A172 (cell line): ENCODE measurements at regions not wholly inside any gene's neighbourhood (a gene's known extent, or its start where the extent isn't known, plus 50 kb on each side); places are given as distances from the start of the nearest gene placed in this dataset.

Experiments used
- DNase-seq: peaks from one replicate; pipeline ENCODE4 v3.0.0-alpha.2; 2015; ENCODE audit warnings: low spot score

DNA sequence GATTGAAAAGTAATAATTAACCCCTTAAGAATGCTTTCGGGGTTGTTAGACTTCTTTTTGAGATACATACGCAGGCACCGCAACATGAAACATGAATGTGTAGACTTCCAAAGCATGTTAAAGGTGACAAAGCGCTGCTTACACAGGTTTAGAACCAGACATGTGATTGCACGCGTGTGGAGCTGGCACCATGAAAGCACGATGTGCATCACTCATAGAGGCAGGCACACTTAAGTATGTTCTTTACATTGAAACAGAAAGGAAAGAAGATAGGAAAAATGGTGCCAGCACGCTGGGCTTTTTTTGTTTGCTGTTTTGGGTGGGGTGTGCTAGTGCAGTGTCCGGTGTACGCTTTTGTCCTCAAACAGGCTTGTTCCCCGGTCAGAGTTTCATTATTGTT, 83.6 kb upstream of the PPARA start:
- peak; percentile 47 for DNase-seq

DNA sequence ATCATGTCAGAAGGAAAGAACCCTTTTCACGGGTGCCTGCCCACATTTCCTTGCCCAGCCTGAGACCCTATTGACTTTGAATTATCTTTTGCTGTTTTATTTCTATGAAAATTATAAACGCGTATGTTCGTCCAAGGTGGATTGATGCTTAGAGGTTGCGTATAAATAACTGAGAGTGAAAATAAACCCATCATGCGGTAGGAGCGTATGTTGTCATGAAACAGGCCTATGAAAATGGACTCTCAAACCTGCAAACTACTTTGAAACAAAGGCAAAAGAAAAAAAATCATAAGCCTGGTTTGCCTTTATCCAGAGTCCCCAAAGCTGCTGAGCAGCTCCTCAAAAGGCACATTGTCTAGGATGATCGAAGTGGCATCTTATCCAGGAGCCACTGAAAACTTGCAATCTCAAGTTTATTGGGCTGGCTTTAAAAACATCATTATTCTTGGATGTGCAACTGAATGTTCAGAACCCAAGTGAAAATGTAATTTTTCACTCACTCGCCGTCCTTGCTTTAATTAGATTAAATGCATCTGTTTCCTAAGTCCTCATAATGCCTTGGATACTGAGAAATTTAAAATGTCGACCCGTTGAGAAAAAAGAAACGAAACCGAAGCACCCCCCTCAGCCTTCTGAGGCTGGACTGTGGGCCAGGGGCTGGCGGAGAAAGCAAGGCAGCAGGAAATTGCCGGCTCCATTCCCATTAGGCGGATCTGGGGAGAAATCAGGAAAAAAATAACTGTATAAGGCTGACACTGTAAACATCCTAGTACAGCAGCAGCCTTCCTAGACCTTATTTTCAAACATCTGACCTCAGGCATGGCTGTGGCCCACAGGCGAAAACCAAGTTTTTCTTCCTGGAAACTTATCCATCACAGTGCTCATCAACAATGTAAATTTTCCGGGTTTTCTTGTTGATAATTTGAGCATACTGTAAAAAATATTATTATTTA, 82.9 kb upstream of the PPARA start:
- DNase-seq, result peak; percentile 29

DNA sequence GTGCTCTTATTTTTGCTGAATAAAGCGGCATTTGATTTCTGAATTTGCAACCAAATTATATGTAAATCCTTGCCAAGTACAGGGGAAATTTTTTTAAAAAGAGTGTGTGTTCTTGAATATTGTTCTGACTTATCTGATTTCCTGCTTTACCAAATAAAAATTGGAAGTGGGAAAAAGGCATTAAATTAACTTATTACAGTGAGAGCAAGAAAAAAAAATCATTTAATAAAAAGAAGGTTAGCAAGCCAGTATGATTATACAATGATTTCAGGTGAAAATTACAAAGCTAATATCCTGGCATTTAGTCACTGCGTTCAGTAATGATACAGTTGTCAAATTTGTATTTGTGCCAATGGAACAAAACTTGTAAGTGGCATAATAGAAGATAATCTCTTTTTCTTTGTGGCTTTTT, 82.1 kb upstream of the PPARA start:
- peak; percentile 6 for DNase-seq

DNA sequence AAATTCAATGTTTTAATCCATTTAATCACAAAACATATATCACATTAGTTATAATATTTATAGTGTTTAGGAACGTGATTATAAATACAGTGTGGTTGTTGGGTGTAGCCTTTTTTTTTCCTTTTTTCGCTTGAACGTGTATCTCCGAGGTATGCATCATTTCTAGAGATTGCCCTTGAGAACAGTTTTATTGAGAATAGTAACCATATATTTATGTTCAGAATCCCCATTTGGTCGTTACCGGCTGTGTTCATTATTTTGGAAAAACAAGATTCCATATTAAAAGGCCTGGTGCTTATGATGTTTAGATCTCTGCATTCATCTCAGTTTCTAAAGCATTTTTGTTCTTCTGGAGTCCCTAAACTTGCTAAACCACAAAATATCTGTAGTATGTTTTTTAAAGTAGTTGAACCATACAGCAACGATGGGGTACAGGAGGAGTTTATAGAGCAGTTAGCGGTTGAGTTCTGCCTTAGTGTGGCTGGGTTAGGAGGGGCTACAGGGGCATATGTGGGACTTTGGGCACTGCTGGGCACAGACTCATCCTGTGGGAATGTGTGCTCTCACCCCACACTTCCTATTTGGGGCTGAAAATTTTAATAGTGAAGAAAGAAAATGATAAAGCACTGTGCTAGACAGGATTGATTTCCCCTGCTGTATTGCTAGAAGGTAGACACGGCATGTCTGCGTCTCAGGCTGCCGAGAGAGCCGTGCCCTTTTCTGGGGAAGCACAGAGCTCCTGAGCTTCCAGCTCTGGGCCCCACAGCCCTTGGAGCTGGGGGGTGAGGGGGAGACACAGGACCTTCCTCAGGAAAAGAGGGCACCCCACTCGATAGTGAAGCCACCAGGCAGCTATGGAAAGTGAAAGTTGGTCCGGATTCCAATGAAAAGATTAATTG, 81.5 kb upstream of the PPARA start:
- peak; percentile 54 for DNase-seq

GRCh38 chr22:46069521-46070214, 80.7 kb upstream of the PPARA start:
- peak; percentile 86 for DNase-seq

- DNase-seq, result no peak
Observed at GRCh38 chr22:46070215-46070802, 80.0 kb upstream of the PPARA start.

DNA sequence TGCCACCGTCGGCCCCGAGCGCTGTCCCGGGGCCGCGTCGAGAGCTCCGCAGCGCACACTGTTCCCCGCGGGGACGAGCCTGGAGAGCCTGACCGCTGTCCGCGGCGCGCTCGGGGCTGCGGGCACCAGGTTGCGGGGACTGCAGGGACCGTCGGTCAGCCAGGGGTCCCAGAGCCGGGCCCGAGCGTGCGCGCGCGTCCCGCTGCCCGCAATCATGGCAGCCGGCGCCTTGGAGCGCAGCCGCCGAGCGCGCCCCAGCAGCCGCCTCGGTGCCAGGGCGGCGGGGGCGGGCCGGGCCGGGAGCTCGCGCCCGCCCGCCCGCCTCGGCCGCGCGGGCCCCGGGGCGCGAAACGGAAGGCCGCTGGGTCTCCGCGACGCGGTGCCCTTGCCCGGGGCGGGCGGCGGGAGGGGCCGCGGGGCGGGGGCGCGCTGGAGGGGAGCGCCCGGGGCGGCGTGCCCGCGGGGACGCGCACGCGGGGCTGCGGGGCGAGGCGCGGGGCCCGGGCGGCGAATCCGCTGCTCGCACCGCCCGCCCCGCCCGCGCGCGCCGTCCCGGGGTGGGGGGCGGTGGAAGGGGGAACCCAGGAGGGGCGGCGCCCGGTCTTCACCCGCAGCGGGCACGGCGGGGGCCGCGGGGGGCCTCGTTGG, 79.4 kb upstream of the PPARA start:
- no peak for DNase-seq

DNA sequence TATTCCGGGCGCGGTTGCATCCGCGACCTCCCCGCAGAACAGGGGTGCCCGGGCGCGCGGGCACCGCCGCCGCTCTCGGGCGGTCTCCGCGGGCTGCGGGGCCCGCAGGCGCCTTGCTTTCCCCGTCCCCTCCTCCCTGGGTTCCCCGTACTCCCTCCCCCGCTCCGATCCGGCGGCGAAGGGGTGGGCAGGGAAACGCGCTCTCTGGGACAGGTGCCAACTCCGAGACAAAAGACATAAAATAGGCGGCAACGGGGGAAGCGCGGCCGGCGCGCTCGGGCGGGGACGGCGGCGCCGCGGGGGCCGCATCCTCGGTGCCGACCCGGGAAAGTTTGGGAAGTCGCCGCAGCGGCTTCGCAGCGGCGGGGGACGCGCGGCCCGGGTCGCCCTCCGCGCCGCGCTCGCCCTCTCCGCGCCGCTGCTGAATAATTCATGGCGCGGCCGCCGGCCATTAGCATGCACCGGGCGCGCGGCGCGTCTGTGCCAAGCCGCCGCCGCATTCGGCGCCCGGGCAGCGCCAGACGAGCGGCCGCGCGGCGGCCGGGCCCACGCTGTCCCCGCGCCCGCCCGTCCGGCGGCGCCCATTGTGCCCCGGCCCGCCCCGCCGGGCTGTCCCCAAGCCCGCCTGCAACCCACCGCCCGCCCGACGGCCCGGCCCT, 78.7 kb upstream of the PPARA start:
- DNase-seq, result peak; percentile 59

DNA sequence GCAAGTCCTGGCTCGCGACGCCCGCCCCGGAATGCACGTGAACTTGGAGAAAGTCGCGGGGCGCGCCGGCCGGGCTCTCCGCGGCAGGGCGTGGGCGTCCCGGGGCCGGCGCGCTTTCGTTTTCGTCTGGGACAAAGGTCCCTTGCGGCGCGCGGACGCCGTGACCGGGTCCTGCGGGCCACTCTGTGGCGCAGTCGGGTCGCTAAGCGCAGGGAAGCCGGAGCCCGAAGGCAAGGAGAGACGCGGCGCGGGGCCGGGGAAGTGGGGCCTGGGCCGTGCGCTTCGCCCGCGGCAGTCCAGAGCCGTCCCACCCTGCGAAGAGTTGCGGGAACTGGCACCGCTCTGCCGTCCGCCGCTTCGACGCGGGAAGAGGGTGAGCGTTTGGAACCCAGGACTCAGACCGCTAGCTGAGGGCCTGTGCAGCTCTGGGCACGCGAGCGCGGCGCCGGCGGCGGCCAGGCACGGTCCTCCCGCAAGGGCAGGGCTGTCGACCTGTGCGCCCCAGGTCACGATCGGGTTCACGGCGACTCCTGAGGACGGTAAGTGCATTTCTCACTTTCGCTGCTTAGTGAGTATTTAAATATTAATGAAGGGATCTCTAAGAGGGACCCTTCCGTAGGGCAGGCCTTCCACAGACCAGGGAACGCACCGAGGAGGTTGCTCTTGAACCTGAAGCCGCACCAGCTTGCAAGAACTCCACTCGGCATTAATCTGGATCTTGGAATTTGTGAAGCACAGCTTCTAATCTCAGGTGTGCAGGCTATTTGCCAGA, 78.0 kb upstream of the PPARA start:
- DNase-seq, result no peak

DNA sequence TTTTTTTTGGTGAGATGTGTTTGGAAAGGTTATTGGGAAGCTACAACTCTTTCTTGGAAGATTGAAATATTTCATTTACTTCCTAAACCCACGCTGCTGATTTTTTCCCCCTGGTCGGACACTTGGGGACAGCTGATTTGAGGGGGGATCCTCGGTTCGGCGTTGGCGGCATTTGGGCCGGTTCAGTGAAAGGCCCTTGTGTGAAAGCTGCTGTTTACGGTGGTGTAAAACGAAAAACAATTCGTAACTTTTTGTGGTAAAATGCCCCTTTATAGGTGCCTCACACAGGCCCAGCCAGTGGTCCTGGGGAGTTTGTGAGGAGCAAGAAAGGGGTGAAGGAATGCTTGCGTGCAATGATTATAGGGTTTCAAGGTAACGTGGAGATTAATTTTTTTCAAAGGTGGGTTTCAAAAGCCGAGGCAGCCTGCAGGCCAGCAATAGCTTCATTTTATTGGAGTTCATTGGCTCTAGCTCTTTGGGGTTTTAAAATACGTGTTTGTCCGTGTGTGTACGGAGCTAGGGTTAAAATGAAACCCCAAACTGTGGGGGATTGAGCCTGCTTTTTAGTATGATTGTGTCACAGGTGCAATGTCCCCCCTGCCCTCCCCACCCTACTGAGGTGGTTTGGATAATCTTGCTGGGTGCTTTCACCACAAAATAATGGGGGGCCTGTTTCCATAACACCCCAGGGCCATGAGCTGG, 77.2 kb upstream of the PPARA start:
- DNase-seq, result no peak

GRCh38 chr22:46073683-46074504, 76.4 kb upstream of the PPARA start:
- no peak for DNase-seq

DNA sequence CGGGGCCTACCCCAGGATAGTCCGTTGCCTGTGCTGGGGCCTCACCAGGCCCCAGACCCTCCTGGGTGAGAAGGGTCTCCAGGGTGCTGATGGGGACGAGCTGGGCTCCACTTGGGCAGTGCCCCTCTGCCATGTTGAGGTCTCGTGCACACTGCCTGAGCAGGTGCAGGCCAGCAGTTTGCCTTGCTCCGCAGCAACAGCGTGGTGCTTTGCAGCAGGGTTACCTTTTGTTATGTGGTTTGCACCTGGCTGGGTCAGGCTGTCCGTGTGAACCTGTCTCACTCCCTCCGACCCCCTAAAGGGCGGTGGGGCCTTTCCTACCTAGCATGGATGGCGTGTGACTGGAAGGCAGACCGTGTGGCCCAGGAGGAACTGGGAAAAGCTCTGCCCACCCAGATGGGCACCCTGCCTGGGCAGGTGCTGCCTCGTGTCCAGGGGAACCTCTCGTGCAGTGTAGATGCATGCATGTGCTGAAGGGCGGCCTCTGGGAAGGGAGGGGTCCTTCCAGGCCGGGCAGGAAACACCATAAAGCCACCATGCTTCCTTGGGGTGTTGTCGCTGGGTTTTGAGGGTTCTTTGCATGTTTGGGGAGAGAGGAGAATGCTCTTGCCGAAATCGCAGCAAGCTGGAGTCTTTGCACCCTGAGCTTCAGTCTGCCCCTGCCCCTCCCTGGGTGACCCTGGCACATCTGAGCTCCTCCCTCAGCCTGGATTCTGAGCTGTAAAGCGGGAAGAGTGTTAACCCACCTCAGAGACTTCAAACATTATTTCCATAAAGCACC, 75.4 kb upstream of the PPARA start:
- DNase-seq, result no peak

DNA sequence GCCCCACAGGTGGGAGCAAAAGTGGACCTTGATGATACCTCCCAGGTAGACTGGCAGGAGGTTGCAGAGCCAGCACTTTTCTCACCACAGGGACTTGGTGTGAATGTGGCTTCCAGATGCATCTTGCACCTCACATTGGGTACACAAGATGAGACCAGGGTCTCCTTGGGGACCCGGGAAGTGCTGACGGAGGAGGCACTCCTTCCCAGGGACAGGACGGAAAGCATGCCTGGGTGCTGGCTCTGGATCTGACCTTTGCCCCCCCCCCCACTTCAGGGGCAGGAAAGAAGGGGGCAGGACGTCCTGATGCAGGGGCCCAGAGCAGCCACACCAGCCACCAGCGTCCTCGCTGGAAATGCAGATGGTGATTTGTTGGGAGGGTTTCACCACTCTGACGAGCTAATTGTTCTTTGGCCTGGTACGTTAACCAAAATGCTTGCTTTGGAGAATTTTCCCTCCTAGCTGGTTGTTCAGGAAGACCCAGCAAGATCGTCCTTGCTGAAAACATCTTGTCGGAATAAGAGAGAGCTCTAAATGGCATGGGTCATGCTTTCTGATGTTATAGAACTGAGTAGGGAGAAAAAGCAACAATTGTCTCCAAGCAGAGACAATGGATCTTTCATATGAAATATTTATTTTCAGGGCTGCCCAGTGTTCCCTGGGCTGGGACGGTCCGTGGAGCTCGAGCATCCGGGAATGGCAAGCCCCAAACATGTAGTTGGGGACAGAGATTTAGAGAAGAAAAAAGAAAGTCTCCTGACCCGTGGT, 74.4 kb upstream of the PPARA start:
- no peak for DNase-seq

DNA sequence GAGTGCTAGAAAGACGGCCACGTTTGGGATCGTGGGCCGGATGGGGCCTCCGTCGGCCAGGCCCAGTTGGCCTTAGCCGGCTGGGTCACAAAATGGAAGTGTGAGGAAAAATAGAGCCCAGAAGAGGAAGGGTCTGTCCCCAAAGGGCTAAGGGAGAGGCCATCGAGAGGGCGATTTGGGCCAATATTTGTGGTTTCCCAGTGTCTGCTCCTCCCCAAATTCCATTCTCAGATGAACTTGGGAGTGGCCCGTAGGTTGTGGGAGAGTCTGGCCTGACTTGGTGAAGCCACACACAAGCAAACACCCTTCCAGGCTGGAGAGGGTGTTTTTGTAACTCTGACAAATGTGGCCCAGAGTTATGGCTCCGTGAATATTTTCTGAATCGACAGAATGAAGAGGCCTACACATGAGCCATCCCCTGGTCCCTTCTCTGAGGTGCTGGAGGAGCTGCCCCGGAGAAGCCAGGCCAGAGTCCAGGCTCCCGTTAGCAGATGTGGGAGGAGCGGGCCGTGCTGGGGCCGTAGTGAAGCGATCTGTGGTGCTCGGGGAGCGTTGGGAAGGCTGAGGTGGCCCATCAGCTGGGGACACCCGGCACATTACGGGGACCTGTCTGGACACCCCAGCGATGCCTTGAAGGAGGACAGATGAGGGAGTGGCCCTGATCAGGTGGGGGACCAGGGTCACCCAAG, 73.5 kb upstream of the PPARA start:
- DNase-seq, result no peak

DNA sequence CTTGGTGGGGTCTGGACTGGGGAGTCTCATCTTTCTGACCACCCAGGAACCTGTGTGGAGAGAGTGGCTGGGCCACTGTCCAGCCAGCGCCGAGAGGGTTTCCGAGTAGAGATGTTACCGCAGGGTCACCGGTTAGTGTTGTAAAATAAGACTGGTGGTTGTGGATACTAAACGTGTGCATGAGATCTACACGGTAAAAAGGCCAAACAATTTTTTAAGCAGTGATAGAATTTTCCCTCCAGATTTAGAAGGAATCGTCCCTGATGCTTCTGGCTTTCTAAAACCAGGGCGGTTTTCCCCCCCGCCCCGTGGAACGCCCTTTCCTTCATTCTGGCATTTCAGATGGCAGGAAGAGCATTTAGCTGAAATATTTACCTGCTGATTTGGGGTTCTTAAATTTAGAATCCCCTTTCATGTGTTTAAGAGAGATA, 72.6 kb upstream of the PPARA start:
- no peak for DNase-seq
